ENCODE measurements at regions not wholly inside any gene's neighbourhood (a gene's known extent, or its start where the extent isn't known, plus 50 kb on each side); places are given as distances from the start of the nearest gene placed in this dataset.
"Not testable (repeated sequence)": the region's sequence is repeated elsewhere in the genome, so short reads cannot be mapped to it uniquely, and the experiment has no call there.

DNA sequence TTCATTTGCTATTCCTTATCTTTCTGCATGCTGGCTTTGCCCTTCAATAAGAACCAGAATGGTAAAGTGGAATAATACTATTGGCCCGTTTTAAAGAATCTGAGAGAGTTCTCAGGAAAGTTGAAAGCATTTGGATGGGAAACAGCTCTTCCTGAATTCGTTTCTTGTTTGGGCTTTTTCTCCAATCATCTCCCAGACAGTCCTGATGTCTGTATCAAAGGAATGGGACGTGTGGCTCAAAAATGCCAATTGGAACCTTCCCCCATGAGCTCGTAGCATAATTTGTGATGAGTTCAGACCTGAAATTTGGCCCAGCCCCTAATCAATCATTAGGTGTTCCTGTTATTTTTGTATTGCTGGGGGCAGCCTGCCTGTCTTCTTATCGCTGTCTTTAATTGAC is 75.8 kb upstream of the BACH2 start:
- no peak for DNase-seq (ENCODE audit: low read depth in 2 of 2)

DNA sequence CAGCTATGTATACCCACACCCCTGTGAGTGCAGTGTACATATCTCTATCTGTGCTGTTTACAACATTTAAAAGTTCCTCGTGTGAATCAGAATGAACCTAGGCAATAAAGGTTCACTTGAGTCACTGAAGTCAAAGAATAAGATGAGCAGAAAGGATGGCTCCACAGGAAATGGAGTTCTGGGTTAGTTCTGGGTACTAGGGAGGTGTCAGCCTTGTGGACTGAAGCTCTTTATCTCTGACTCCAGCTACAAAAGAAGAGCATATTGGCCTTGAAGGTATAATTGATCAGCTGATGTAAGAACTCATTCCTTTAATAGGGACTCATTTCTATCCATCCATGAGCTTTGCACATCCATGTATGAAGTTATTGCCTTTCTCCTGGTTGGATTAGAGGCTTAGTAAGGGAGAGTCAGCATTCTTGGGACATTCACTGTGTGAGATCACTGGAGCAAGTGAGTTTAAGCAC is 73.9 kb upstream of the BACH2 start:
- no peak for DNase-seq (ENCODE audit: low read depth in 2 of 2)

DNA sequence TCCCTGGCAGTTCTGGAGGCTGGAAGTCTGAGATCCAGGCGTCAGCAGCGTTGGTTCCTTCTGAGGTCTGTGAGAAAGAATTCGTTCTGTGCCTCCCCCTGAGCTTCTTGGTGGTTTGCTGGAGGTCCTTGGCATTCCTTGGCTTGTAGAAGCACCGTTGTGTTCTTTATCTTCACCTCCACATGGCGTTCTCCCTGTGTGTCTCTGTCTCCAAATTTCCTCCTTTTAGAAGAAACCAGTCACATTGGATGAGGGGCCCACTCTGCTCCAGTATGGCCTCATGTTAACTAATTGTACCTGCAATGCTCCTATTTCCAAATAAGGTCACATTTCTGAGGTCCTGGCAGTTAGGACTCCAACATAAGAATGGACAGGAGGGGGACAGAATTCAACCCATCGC is 73.0 kb upstream of the BACH2 start:
- no peak for DNase-seq (ENCODE audit: low read depth in 2 of 2)

DNA sequence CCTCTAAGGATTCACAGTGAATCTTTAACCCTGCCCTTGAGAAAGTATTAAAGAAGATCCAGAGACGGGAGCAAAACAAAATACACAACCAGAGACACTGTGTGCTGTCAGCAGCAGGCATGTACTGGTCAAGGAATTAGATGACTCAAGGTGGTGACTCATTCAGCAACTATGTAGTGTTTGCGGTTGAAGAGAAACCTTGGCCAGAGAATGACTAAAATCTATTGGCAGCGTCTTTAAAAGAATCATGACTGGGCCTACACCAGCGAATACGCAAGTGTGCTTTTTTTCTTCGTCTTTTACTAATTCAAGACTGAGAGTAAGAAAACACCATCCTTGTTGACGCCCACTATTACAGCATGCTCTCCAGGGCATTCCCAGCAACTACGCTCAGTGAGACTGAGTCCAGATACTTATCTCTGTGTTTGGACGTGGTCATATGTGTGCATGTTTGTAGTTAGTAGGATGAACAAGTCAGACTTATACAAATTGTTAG is 72.4 kb upstream of the BACH2 start:
- no peak for DNase-seq (ENCODE audit: low read depth in 2 of 2)

DNA sequence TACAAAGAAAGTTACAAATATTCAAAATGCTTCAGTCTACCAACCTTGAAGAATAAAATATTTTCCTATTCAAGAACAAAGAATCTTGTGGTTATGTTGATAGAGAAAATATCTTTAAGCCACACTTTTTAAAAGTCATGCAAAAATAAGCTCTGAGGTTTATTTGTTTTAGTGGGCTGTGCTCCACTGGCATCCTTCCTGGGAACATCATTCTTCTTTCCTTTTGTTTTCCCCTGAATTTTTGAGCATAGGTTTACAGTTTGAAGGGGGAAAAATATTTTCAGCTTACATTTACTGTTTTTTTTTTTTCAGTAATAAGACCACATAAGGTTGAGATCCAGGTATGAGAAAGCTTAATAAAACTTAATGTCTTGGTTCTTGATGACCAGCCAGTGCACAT is 72.0 kb upstream of the BACH2 start:
- DNase-seq (ENCODE audit: low read depth in 2 of 2), result no peak

DNA sequence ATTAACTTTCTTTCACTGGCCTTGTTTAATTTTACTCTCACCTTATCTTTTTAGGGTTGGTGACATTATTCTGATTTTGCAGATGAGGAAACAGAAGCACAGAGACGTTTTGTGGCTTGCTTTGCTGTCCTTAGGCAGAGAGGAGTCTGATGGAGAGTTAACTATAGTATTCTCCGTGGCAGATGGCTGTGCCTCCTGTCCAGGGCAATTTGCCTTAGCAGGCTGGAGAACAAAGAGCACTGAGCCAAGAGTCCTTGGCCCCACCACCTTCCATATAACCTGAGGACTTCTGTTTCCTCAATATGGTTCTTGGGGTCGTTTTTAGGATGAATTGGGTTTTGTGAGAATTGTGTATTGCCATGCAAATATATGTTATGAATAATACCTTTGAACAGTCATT is 71.4 kb upstream of the BACH2 start:
- no peak for DNase-seq (ENCODE audit: low read depth in 2 of 2)

DNA sequence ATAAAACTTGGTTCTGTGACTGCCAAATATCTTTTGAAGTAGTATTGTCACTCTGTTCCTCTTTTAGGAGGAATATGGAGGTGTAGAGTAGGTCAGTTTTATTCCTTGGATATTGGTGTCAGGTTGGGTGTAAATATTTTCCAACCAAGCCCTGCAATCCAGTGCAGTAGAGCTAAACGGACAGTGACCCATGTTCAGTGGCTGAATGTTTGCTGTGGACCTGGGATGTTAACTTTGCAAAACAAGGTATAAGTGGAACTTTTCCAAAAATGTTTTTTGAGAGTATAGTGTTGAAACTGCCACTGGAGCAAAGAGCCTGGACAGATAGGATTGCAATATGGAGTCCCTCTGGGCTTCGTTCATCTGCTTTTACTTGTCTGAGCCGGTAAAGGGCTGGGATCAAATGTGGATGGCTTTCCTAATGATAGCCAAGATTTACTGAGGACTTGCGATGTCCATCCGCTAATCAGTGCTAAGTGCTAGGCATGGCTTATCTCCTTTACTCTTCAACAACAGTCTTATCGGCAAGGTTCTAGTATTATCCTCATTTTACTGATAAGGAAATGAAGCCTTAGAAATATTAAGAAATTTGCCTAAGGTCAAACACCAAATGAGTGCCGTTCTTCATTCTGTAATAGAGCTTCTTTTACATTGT is 69.0 kb upstream of the BACH2 start:
- DNase-seq (ENCODE audit: low read depth in 2 of 2), result no peak

DNA sequence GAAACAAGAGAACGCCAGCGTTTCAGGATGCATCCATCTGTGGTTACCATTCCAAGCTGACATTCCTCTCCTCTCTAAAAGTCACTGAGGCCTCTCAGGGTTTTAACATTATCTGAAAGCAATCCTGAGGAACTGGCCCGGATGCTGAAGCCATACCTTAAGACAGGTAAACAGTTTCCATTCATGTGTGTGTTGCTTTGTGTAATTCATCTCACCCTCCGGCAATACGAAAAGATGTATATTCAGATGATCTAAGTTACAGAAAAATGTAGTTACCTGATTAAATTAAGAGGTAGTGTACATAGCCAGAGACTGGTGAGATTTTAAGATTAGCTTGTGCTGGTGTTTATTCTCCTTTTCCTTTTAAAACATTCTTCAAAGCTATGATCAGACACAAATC is 68.4 kb upstream of the BACH2 start:
- DNase-seq (ENCODE audit: low read depth in 2 of 2), result no peak

DNA sequence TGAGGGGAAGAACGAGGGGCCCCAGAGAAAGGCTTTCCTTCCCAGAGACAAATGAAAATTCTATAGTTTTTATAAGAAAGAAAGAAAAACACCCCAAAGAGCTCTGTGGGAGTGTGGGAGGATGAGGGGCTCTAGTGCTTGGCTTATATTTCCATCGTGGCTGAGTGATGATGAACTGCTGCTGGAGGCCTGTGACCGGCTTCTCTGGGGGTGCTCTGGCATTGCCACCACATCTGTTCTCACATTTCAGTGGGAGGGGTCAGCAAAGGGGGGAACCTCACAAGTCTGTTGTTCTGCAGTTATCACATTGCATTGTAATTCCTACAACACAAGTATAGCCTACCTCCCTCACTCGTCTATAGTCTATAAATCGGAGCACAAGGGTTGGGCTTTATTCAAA is 67.6 kb upstream of the BACH2 start:
- DNase-seq (ENCODE audit: low read depth in 2 of 2), result no peak

DNA sequence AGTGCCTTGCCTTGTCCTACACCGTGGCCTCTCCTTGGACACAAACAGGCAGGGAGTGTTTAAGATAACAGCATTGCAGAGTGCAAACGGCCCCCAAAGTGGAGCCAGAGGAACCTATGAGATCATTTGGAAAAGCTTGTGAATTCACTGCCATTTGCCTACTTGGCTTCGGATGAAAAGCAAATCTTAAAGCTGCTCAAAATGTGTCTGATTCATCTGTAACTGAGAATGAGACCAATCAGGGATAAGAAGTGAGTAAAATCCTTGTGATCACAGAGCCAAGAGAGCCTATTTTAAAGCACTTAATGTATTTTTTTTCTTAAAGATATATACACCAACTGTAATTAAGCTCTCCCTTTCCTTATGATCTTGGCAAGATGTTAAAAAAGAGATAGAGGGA is 65.7 kb upstream of the BACH2 start:
- no peak for DNase-seq (ENCODE audit: low read depth in 2 of 2)

DNA sequence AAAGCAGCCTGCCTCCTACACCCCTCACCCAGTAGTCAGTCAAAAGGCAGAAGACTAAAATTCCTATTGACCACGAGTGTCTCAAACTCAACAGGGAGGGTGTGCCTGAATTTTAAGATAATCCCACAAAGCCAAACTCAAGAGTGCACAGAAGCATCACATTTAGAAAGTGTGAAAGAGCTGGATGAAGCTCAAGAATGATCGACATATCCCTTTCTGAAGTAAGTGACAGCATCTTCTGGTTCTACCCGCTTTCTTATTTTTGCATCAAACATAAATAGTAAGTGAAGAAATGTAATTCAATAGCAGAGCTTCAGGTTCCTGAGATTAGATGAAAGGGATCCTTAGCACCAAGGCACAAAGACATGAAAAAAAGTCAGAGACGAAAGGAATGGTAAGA is 64.5 kb upstream of the BACH2 start:
- no peak for DNase-seq (ENCODE audit: low read depth in 2 of 2)

DNA sequence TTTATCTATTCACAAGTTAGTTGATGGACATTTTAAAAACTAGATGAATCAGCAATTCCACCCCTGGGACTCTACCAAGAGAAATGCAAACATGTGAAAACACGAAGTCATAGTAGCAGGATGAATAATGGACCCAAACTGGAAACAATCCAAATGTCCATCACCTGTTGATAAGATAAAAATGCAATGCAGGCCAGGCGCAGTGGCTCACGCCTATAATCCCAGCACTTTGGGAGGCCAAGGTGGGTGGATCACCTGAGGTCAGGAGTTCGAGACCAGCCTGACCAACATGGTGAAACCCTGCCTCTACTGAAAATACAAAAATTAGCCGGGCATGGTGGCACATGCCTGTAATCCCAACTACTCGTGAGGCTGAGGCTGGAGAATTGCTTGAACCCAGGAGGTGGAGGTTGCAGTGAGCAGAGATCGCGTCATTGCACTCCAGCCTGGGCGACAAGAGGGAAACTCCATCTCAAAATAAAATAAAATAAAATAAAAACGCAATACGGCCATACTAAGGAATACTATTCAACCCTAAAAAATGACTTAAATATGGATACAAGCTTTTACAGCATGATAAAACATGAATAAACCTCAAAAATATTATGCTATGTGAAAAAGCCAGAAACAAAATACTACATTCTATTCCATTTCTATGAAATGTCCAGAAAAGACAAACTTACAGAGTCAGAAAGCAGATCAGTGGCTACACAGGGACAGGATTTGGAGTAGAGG is 61.6 kb upstream of the BACH2 start:
- not testable (repeated sequence) for DNase-seq (ENCODE audit: low read depth in 2 of 2)

DNA sequence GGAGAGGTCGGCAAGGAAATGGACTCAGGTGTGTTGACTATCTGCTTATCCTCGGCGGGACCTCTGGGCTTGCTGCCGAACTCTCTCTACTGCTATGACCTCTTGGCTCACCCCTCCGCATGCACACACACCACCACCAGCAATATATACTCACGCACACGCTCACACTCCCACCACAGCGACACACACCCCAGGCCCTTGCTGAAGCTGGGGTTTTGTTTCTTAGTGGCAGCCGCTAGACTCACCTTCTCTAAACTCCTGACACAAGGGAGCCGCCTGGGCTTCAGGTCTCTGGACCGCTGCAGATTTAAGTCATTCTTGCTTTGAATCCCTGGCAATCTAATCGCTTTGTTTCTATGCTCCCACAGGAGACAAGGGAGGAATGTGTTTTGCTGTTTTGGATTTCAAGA is 59.4 kb upstream of the BACH2 start:
- DNase-seq (ENCODE audit: low read depth in 2 of 2), result no peak

DNA sequence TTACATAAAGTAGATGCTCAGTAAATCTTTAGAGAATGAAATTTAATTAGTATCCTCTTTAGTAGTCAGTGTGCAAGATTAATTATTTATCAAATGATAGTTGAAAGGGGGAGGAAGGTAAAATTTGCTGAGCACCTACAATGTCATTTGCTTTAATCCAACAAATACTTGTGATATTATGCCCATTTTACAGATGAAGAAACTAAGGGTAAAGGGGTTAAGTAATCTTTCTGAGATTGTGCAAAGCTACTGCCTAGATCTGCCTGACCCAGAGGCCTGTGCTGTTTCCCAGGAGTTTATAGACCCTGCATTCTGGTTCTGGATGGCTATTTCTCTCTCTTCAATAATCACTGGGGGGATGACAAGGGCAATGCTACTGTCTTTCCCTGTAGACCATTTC is 58.3 kb upstream of the BACH2 start:
- DNase-seq (ENCODE audit: low read depth in 2 of 2), result no peak

DNA sequence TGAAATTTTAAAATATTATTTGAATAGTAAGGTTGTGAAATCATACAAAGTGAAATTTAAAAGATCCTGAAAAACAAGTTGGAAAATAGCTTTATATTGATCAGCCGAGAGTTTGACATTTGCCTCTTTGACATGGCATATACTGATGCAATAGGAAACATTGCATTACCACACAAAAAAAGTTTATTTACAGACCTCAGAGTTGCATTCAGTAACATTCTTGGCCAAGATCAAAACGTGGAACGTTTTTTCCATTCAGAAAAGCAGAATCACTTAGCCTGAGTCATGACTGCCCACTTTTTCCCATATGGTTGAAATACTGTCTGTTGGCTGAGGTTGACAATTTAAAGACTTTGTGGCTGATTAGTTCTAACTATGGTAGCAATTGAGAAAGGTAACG is 55.1 kb upstream of the BACH2 start:
- DNase-seq (ENCODE audit: low read depth in 2 of 2), result no peak

DNA sequence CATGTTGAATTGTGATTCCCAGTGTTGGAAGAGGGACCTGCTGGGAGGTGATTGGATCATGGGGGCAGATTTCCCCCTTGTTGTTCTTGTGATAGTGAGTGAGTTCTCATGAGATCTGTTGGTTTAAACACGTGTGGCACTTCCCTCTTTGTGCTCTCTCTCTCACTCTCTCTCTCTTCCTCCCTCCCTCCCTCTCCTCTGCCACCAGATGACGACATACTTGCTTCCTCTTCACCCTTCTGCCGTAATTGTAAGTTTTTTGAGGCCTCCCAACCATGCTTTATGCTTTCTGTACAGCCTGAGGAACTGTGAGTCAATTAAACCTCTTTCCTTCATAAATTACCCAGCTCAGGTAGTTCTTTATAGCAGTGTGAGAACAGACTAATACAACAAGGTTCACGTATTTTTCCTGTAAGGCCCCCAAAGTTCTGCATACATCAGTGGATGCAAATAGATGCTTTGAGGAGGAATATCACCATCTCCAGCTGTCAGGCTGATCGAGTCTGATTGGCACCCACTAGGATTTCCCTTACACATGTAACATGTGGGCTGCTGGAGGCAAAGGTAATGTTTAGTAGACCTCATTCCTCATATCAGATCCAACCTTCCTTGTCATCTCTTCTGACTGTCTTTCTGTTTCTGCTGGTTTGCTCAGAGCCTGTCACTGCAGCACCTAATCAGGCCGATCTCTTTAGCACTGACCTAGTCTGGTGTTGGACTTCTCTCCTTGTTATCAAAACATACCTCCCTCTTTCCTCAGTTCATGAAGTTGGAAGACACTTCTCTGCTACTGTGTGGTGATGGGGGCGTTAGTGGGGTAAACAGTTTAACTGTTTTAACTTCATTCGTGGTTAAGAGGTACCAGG is 54.3 kb upstream of the BACH2 start:
- DNase-seq (ENCODE audit: low read depth in 2 of 2), result no peak

DNA sequence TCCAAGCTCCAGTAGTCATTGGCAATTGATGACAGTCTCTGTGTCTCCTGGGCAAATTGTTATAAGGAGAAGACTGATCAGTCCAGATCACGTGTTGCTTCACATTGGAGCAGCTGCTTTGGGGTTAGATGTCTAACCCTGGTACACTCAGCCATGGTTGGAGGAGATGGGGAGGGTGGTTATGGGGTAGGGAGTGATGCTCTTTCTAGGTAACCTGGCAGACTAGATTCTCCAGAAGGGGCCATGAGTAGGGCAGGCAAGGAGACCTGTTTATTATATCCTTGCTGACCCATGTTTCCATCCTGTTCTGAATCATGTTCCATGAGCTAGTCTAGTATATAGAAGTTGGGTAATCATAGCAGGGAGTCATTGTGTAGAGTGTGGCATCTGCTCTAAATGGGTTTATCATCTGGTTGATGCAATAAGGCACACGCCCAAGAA is 50.8 kb upstream of the BACH2 start:
- no peak for DNase-seq (ENCODE audit: low read depth in 2 of 2)

DNA sequence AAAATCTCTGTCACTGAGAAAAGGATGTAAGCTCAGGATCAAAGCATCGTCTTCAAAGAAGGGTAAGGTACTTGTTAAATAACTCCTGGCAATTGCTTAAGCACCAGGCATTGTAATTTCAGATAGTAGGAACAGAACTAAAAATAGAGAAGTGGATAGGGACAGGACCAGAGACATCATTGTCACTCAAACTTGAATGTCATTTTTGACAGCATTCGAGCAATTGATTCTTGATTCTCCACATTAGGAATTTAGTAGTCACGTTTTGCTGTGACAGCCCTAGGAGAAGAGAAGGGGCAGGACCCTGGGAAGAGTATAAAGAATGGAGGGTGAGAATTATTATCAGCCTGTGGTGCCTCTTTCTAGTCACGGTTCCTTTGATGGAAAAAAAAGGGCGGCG is 50.1 kb upstream of the BACH2 start:
- DNase-seq (ENCODE audit: low read depth in 2 of 2), result no peak
